GM23338 (cell line): ENCODE measurements at regions not wholly inside any gene's neighbourhood (a gene's known extent, or its start where the extent isn't known, plus 50 kb on each side); places are given as distances from the start of the nearest gene placed in this dataset.

Source experiments
- EZH2 ChIP-seq: fragments of 200-600 bp; sonication (generic); IDR thresholded peaks from one replicate; pipeline ENCODE4 v1.8.0; 2017; ENCODE audit warnings: antibody characterized with exemption, mild to moderate bottlenecking, low read depth; ENCODE audit not compliant: unreplicated experiment
- TF ChIP-seq, protein P1 (sequence below), 2 experiments: fragments of 200-600 bp in 1 of 2; sonication (generic) in 1 of 2; conservative IDR thresholded peaks; 2 replicates each; pipeline versions ENCODE4 v1.5.1 to v1.6.1; 2016 to 2017; ENCODE audit warnings: antibody characterized with exemption in 2 of 2, low read depth in 2 of 2, mild to moderate bottlenecking in 2 of 2, moderate library complexity in 1 of 2
- TF ChIP-seq, protein P2 (sequence below): IDR thresholded peaks from one replicate; pipeline ENCODE4 v1.6.1; 2018; ENCODE audit warnings: antibody characterized with exemption; ENCODE audit not compliant: unreplicated experiment

DNA sequence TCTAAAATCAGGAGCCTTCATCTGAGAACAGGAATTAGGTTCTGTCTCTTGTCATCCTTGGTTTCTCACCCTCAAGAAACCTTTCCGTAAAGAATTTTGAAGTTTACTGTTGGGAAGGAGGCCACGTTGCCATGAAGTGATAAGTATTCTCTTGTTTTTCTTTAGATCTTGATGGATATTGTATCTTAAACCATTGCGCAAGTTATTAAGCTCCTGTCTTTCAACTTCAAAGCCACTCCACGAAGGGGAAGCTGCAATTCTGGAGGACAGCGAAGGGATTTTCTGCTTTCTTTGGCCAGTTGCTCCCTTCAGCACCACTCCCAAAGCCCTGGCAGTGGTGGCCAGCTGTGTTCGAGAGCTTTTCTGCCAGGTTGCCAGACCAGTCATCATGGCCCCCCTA lies 198.1 kb upstream of the EXOC2 start:
- TF ChIP-seq, protein P1, sequence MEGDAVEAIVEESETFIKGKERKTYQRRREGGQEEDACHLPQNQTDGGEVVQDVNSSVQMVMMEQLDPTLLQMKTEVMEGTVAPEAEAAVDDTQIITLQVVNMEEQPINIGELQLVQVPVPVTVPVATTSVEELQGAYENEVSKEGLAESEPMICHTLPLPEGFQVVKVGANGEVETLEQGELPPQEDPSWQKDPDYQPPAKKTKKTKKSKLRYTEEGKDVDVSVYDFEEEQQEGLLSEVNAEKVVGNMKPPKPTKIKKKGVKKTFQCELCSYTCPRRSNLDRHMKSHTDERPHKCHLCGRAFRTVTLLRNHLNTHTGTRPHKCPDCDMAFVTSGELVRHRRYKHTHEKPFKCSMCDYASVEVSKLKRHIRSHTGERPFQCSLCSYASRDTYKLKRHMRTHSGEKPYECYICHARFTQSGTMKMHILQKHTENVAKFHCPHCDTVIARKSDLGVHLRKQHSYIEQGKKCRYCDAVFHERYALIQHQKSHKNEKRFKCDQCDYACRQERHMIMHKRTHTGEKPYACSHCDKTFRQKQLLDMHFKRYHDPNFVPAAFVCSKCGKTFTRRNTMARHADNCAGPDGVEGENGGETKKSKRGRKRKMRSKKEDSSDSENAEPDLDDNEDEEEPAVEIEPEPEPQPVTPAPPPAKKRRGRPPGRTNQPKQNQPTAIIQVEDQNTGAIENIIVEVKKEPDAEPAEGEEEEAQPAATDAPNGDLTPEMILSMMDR (conservative IDR thresholded peaks at IDR 0.05; ENCODE audit: low read depth in 2 of 2): no peak
- TF ChIP-seq, protein P2, sequence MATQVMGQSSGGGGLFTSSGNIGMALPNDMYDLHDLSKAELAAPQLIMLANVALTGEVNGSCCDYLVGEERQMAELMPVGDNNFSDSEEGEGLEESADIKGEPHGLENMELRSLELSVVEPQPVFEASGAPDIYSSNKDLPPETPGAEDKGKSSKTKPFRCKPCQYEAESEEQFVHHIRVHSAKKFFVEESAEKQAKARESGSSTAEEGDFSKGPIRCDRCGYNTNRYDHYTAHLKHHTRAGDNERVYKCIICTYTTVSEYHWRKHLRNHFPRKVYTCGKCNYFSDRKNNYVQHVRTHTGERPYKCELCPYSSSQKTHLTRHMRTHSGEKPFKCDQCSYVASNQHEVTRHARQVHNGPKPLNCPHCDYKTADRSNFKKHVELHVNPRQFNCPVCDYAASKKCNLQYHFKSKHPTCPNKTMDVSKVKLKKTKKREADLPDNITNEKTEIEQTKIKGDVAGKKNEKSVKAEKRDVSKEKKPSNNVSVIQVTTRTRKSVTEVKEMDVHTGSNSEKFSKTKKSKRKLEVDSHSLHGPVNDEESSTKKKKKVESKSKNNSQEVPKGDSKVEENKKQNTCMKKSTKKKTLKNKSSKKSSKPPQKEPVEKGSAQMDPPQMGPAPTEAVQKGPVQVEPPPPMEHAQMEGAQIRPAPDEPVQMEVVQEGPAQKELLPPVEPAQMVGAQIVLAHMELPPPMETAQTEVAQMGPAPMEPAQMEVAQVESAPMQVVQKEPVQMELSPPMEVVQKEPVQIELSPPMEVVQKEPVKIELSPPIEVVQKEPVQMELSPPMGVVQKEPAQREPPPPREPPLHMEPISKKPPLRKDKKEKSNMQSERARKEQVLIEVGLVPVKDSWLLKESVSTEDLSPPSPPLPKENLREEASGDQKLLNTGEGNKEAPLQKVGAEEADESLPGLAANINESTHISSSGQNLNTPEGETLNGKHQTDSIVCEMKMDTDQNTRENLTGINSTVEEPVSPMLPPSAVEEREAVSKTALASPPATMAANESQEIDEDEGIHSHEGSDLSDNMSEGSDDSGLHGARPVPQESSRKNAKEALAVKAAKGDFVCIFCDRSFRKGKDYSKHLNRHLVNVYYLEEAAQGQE: no peak
- TF ChIP-seq EZH2: no peak
